PC-9 (cell line): ENCODE measurements at regions not wholly inside any gene's neighbourhood (a gene's known extent, or its start where the extent isn't known, plus 50 kb on each side); places are given as distances from the start of the nearest gene placed in this dataset.

ENCODE experiments used
- CTCF ChIP-seq: fragments of 200-600 bp; sonication (generic); conservative IDR thresholded peaks from 2 replicates; pipeline ENCODE4 v1.6.1; 2017; ENCODE audit warnings: mixed run types, antibody characterized with exemption, mild to moderate bottlenecking, moderate library complexity
- EZH2 ChIP-seq: fragments of 200-600 bp; sonication (generic); IDR thresholded peaks from 2 replicates; pipeline ENCODE4 v1.8.0; 2017; ENCODE audit warnings: antibody characterized with exemption, low read depth

DNA sequence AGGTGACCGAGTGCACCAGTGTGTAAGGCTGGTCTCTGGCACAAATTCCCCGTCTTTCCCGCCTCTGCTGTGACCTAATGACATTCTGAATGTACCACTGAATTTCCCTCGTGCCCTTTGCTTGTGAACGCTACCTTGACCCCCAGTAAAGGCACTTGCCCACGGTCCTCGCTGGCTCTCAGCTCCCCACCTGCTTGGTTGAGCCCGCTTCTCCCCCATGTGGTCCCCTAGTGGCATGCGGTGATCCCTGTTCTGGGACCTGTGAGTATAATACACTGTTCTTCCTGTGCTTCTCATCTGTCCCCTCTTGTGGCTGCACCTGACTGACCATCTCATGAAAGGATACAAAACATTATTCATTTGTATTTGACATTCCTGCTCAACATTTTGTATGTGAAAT lies 495.7 kb downstream of the INHBA start:
- TF ChIP-seq CTCF: no peak
- TF ChIP-seq EZH2: no peak
